Parathyroid adenoma (tissue), 2 donors: ENCODE measurements at regions not wholly inside any gene's neighbourhood (a gene's known extent, or its start where the extent isn't known, plus 50 kb on each side); places are given as distances from the start of the nearest gene placed in this dataset.

Experiments
- H2AFZ ChIP-seq: fragments of 300-600 bp; sonication (generic); one replicate; pipeline ENCODE4 v1.7.0; 2017; ENCODE audit warnings: antibody characterized with exemption, mild to moderate bottlenecking
- H3K27ac ChIP-seq: fragments of 300-600 bp; sonication (generic); one replicate; pipeline ENCODE4 v1.7.0; 2017
- H3K27me3 ChIP-seq: fragments of 300-600 bp; sonication (generic); one replicate; pipeline ENCODE4 v1.7.0; 2017; ENCODE audit warnings: low read length; ENCODE audit not compliant: control insufficient read depth, insufficient read depth
- H3K36me3 ChIP-seq: fragments of 300-600 bp; sonication (generic); one replicate; pipeline ENCODE4 v1.7.0; 2017; ENCODE audit warnings: low read length; ENCODE audit not compliant: control insufficient read depth, insufficient read depth
- H3K4me1 ChIP-seq: fragments of 300-600 bp; sonication (generic); one replicate; pipeline ENCODE4 v1.7.0; 2017; ENCODE audit warnings: control low read depth
- H3K4me2 ChIP-seq: fragments of 300-600 bp; sonication (generic); one replicate; pipeline ENCODE4 v1.7.0; 2017; ENCODE audit warnings: low read length
- H3K4me3 ChIP-seq: fragments of 300-600 bp; sonication (generic); one replicate; pipeline ENCODE4 v1.7.0; 2017; ENCODE audit warnings: low read depth, low read length
- H3K79me2 ChIP-seq: fragments of 300-600 bp; sonication (generic); one replicate; pipeline ENCODE4 v1.7.0; 2017; ENCODE audit warnings: control low read depth
- H3K9ac ChIP-seq: fragments of 300-600 bp; sonication (generic); one replicate; pipeline ENCODE4 v1.7.0; 2017; ENCODE audit warnings: mild to moderate bottlenecking
- H3K9me3 ChIP-seq: fragments of 300-600 bp; sonication (generic); one replicate; pipeline ENCODE4 v1.7.0; 2017; ENCODE audit warnings: low read length; ENCODE audit not compliant: control insufficient read depth
- TF ChIP-seq, protein P1 (sequence below): fragments of 300-600 bp; sonication (generic); IDR thresholded peaks from one replicate; pipeline ENCODE4 v1.7.0; 2017; ENCODE audit warnings: antibody characterized with exemption, mild to moderate bottlenecking
- donor health status: primary hyperparathyroidism.

DNA sequence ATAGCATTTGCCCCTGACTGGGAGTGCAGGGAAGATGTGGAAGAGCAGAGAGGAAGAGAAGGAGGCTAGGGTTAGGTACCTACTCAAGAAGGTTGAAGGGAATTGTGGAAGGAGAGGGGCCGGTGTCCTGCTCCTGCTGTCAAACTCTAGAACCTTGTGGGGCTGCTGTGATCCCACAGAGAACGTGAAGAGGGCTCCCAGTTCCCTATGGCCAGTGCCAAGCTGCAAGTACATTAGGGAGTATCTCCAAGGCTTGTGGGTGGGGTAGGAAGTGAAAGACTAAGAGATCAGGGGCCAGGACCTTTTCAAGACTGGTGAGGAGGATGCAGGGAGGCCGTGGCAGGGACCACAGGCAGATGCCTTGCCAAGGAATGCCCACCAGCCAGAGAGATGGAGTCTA, 263.4 kb downstream of the CDH26 start:
- no peak overlapping the region for H3K4me2 ChIP-seq
- H3K27ac ChIP-seq, result no peak overlapping the region
- H3K36me3 ChIP-seq, result no peaks in the 10 kb centered on the region
- no peaks in the 10 kb centered on the region for H3K9me3 ChIP-seq
- H2AFZ ChIP-seq, result no peak overlapping the region
- H3K4me3 ChIP-seq, result no peak overlapping the region
- no peak overlapping the region for H3K9ac ChIP-seq
- H3K4me1 ChIP-seq, result no peaks in the 10 kb centered on the region
- H3K27me3 ChIP-seq, result no peaks in the 10 kb centered on the region
- TF ChIP-seq, protein P1, sequence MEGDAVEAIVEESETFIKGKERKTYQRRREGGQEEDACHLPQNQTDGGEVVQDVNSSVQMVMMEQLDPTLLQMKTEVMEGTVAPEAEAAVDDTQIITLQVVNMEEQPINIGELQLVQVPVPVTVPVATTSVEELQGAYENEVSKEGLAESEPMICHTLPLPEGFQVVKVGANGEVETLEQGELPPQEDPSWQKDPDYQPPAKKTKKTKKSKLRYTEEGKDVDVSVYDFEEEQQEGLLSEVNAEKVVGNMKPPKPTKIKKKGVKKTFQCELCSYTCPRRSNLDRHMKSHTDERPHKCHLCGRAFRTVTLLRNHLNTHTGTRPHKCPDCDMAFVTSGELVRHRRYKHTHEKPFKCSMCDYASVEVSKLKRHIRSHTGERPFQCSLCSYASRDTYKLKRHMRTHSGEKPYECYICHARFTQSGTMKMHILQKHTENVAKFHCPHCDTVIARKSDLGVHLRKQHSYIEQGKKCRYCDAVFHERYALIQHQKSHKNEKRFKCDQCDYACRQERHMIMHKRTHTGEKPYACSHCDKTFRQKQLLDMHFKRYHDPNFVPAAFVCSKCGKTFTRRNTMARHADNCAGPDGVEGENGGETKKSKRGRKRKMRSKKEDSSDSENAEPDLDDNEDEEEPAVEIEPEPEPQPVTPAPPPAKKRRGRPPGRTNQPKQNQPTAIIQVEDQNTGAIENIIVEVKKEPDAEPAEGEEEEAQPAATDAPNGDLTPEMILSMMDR, result no peak
- no peaks in the 10 kb centered on the region for H3K79me2 ChIP-seq

DNA sequence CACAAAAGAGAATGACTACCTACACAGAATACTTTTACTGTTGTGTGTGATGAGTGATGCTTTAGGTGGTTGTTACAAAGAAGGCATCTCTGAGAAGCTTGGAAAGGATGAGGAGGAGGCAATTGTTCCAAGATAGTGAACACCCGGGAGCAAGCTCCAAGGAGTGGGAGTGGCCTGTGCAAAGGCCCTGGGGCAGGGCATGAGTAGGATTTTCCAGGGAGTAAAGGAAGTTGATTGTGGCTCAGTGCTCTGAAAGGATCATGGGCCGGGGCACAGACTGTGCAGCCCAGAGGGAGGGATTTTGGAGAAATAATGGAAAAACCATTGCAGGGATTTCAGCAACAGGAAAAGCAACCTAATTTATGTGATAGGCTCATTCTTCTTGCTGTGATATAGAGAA, 264.3 kb downstream of the CDH26 start:
- no peak overlapping the region for H3K4me3 ChIP-seq
- no peak overlapping the region for H3K9ac ChIP-seq
- no peaks in the 10 kb centered on the region for H3K9me3 ChIP-seq
- H2AFZ ChIP-seq, result no peak overlapping the region
- H3K4me1 ChIP-seq, result no peaks in the 10 kb centered on the region
- no peaks in the 10 kb centered on the region for H3K27me3 ChIP-seq
- H3K27ac ChIP-seq, result no peak overlapping the region
- H3K36me3 ChIP-seq, result no peaks in the 10 kb centered on the region
- TF ChIP-seq, protein P1, result no peak
- H3K79me2 ChIP-seq, result no peaks in the 10 kb centered on the region
- no peak overlapping the region for H3K4me2 ChIP-seq

DNA sequence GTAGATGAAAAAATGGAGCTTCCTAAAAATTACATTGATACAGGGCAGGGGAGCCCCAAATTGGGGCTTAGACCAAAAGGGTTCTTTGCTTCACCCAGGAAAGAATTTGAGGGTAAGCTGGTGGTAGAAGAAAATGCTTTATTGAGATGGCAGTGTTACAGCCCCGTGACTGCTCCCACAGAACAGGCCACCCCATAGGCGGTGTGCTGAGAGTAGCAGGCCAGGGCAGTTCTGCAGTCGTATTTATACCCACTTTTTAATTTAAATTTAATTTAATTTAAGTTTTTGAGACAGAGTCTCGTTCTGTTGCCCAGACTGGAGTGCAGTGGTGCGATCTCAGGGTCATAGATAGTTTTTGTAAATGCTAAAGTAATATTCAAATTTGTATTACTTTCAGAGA, 265.0 kb downstream of the CDH26 start:
- Histone ChIP-seq H2AFZ (no peak overlapping the region), H3K4me3 (no peak overlapping the region), H3K27ac (no peak overlapping the region), H3K4me1 (no peaks in the 10 kb centered on the region), H3K4me2 (no peak overlapping the region), H3K36me3 (no peaks in the 10 kb centered on the region), H3K9me3 (no peaks in the 10 kb centered on the region), H3K79me2 (no peaks in the 10 kb centered on the region), H3K9ac (no peak overlapping the region), H3K27me3 (no peaks in the 10 kb centered on the region)
- TF ChIP-seq, protein P1, result no peak

DNA sequence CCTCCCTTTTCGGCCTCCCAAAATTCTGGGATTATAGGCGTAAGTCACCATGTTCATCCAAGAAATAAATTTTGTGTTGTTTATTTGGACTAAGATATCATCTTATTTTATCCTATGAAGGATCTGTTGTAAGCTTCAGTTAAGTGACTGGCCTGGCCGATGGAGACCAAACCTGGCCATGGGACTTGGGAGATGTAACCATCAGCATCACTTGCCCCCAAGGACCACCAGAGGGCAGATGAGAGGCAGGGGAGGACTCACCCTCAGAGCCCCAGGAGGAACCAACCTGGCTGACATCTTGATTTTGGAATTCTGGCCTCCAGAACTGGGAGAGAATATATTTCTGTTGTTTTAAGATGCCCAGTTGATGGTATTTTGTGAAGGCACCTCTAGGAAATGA, 266.7 kb downstream of the CDH26 start:
- Histone ChIP-seq H3K9ac (no peak overlapping the region), H3K4me3 (no peak overlapping the region), H3K36me3 (no peaks in the 10 kb centered on the region), H3K79me2 (no peaks in the 10 kb centered on the region), H2AFZ (no peak overlapping the region), H3K4me2 (no peak overlapping the region), H3K9me3 (no peaks in the 10 kb centered on the region), H3K27ac (no peak overlapping the region), H3K4me1 (no peaks in the 10 kb centered on the region), H3K27me3 (no peaks in the 10 kb centered on the region)
- TF ChIP-seq, protein P1, result peak; percentile 34

DNA sequence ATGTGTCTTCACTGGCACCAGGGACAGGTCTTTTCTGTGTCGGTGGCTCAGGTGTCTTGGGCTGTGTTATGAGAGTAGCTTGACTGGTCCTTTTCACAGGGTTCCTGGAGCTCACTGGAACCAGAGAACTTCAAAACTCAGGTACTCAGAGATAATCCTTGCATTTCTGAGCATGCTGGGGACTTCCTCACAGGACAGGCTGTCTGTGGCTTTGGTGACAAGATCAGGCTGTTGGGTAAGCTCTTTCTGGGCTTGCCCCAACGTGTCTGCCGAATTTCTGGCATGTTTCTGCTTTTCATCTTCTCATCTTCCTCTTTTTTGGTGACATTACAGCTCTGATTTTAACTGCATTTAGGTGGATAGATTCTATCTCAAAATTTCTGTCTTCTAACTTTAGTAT, 270.0 kb downstream of the CDH26 start:
- H3K4me2 ChIP-seq, result no peak overlapping the region
- H3K4me1 ChIP-seq, result no peaks in the 10 kb centered on the region
- no peak overlapping the region for H3K27ac ChIP-seq
- no peak overlapping the region for H3K4me3 ChIP-seq
- no peaks in the 10 kb centered on the region for H3K9me3 ChIP-seq
- no peak overlapping the region for H3K9ac ChIP-seq
- H3K27me3 ChIP-seq, result no peaks in the 10 kb centered on the region
- TF ChIP-seq, protein P1, result no peak
- no peaks in the 10 kb centered on the region for H3K79me2 ChIP-seq
- no peaks in the 10 kb centered on the region for H3K36me3 ChIP-seq
- no peak overlapping the region for H2AFZ ChIP-seq
